ENCODE measurements at regions not wholly inside any gene's neighbourhood (a gene's known extent, or its start where the extent isn't known, plus 50 kb on each side); places are given as distances from the start of the nearest gene placed in this dataset.

GRCh38 chr5:128591598-128592455 is 53.8 kb upstream of the FBN2 start:
- DNase-seq (ENCODE audit: low spot score): no peak

GRCh38 chr5:128596071-128596470 is 58.0 kb upstream of the FBN2 start:
- no peak for DNase-seq (ENCODE audit: low spot score)

GRCh38 chr5:128597156-128597555 is 59.1 kb upstream of the FBN2 start:
- no peak for DNase-seq (ENCODE audit: low spot score)

GRCh38 chr5:128613128-128613527 is 75.1 kb upstream of the FBN2 start:
- no peak for DNase-seq (ENCODE audit: low spot score)

GRCh38 chr5:128613766-128614165 is 75.7 kb upstream of the FBN2 start:
- no peak for DNase-seq (ENCODE audit: low spot score)

GRCh38 chr5:128615578-128615977 is 77.5 kb upstream of the FBN2 start:
- no peak for DNase-seq (ENCODE audit: low spot score)

- no peak for DNase-seq (ENCODE audit: low spot score)
Measured at GRCh38 chr5:128626536-128627090, 88.6 kb upstream of the FBN2 start.

- no peak for DNase-seq (ENCODE audit: low spot score)
Measured at GRCh38 chr5:128627939-128628338, 89.9 kb upstream of the FBN2 start.

GRCh38 chr5:128629157-128629556 is 91.1 kb upstream of the FBN2 start:
- DNase-seq (ENCODE audit: low spot score): no peak

GRCh38 chr5:128630121-128630520 is 92.1 kb upstream of the FBN2 start:
- no peak for DNase-seq (ENCODE audit: low spot score)

GRCh38 chr5:128631771-128632170 is 93.7 kb upstream of the FBN2 start:
- no peak for DNase-seq (ENCODE audit: low spot score)

GRCh38 chr5:128632264-128632663 is 94.2 kb upstream of the FBN2 start:
- no peak for DNase-seq (ENCODE audit: low spot score)

- DNase-seq (ENCODE audit: low spot score): no peak
Measured at GRCh38 chr5:128633901-128634300, 95.9 kb upstream of the FBN2 start.

GRCh38 chr5:128635379-128635778 is 97.3 kb upstream of the FBN2 start:
- DNase-seq (ENCODE audit: low spot score): no peak

- DNase-seq (ENCODE audit: low spot score): no peak
Measured at GRCh38 chr5:128636361-128636760, 98.3 kb upstream of the FBN2 start.

GRCh38 chr5:128637031-128637430 is 99.0 kb upstream of the FBN2 start:
- DNase-seq (ENCODE audit: low spot score): no peak

- DNase-seq (ENCODE audit: low spot score): no peak
Measured at GRCh38 chr5:128641861-128642260, 103.8 kb upstream of the FBN2 start.

GRCh38 chr5:128644863-128645262 is 106.8 kb upstream of the FBN2 start:
- DNase-seq (ENCODE audit: low spot score): no peak

- no peak for DNase-seq (ENCODE audit: low spot score)
Measured at GRCh38 chr5:128645581-128645980, 107.5 kb upstream of the FBN2 start.

GRCh38 chr5:128646176-128646575 is 108.1 kb upstream of the FBN2 start:
- no peak for DNase-seq (ENCODE audit: low spot score)

- DNase-seq (ENCODE audit: low spot score): no peak
Measured at GRCh38 chr5:128649192-128649591, 111.1 kb upstream of the FBN2 start.

GRCh38 chr5:128662997-128663396 is 125.0 kb upstream of the FBN2 start:
- DNase-seq (ENCODE audit: low spot score): no peak

- no peak for DNase-seq (ENCODE audit: low spot score)
Measured at GRCh38 chr5:128665747-128666355, 127.8 kb upstream of the FBN2 start.

All from ureter (tissue), 1 donor.